Natural killer cell (primary cell): ENCODE measurements at regions not wholly inside any gene's neighbourhood (a gene's known extent, or its start where the extent isn't known, plus 50 kb on each side); places are given as distances from the start of the nearest gene placed in this dataset.

Source experiments
- ATAC-seq, 3 donors: fragments of 150-1000 bp in 2 of 3; fragments of 200-7000 bp in 1 of 3; cut with Tn5 transposase; 1 replicate in 1 of 3; 2 replicates in 2 of 3; pipeline ENCODE4 v1.10.0; 2021; ENCODE audit warnings: mild to moderate bottlenecking in 2 of 3, moderate library complexity in 2 of 3
- DNase-seq, 2 donors: peaks; one replicate each; pipeline versions ENCODE4 v3.0.0 to v3.0.0-alpha.2; 2013 to 2021; ENCODE audit warnings: mixed read lengths in 1 of 2
- H3K27ac ChIP-seq: one replicate; pipeline ENCODE4 v1.5.1; 2013; ENCODE audit warnings: mild to moderate bottlenecking, low read length
- H3K27me3 ChIP-seq: one replicate; pipeline ENCODE4 v1.6.1; 2013; ENCODE audit warnings: low read length; ENCODE audit not compliant: control insufficient read depth, insufficient read depth
- H3K36me3 ChIP-seq: one replicate; pipeline ENCODE4 v1.6.1; 2013; ENCODE audit warnings: low read length; ENCODE audit not compliant: control insufficient read depth, insufficient read depth
- H3K4me1 ChIP-seq: one replicate; pipeline ENCODE4 v1.6.1; 2013; ENCODE audit warnings: low read length; ENCODE audit not compliant: control insufficient read depth, insufficient read depth
- H3K4me3 ChIP-seq: one replicate; pipeline ENCODE4 v1.5.1; 2013; ENCODE audit warnings: low read length
- H3K9me3 ChIP-seq: one replicate; pipeline ENCODE4 v1.6.1; 2013; ENCODE audit warnings: low read length; ENCODE audit not compliant: control insufficient read depth, insufficient read depth
- H3K27ac Mint-ChIP-seq, 2 donors: one replicate each; pipeline ENCODE4 v1.8.0; 2022; ENCODE audit warnings: mild to moderate bottlenecking in 2 of 2, mixed read lengths in 2 of 2, moderate library complexity in 1 of 2
- H3K27me3 Mint-ChIP-seq, 2 donors: one replicate each; pipeline ENCODE4 v1.8.0; 2022; ENCODE audit warnings: low read depth in 2 of 2, mixed read lengths in 2 of 2
- H3K36me3 Mint-ChIP-seq: one replicate; pipeline ENCODE4 v1.8.0; 2022; ENCODE audit warnings: mixed read lengths
- H3K4me1 Mint-ChIP-seq, 2 donors: one replicate each; pipeline ENCODE4 v1.8.0; 2022; ENCODE audit warnings: mixed read lengths in 2 of 2
- H3K4me3 Mint-ChIP-seq: one replicate; pipeline ENCODE4 v1.8.0; 2022; ENCODE audit warnings: mild to moderate bottlenecking, moderate library complexity, mixed read lengths
- H3K9me3 Mint-ChIP-seq, 2 donors: one replicate each; pipeline ENCODE4 v1.8.0; 2022; ENCODE audit warnings: mixed read lengths in 2 of 2
- CTCF ChIP-seq: fragments of 200-600 bp; IDR thresholded peaks from one replicate; pipeline ENCODE4 v1.8.0; 2022; ENCODE audit warnings: antibody characterized with exemption
- WGBS: methylation state at CpG from one replicate; pipeline ENCODE4 v1.1.7; 2013; ENCODE audit warnings: missing lambda C conversion rate; ENCODE audit not compliant: insufficient coverage; 5-methylcytosine and 5-hydroxymethylcytosine counted together
- intact Hi-C: fragments of 100-400 bp; cut with micrococcal nuclease; formaldehyde crosslinking; loops from one replicate; pipeline ENCODE4 v1.14.2; 2022

- Mint-ChIP-seq H3K4me1 (peaks cover 19 to 24% of the 10 kb centered on the region in 2 donors), H3K36me3 (no peaks in the 10 kb centered on the region), H3K27ac (no peak overlapping the region), H3K9me3 (no peaks in the 10 kb centered on the region), H3K4me3 (no peak overlapping the region), H3K27me3 (peaks cover 0 to 5% of the 10 kb centered on the region in 2 donors)
- H3K27me3 ChIP-seq = no peaks in the 10 kb centered on the region
- H3K36me3 ChIP-seq = no peaks in the 10 kb centered on the region
- H3K4me3 ChIP-seq = no peak overlapping the region
- ATAC-seq (peak in 1 of 3 donors; percentile 65), DNase-seq (peak in 1 of 2 donors; percentile 20)
- TF ChIP-seq CTCF = no peak
- no peak overlapping the region for H3K27ac ChIP-seq
- H3K9me3 ChIP-seq = no peaks in the 10 kb centered on the region
- WGBS = 25% methylated on average over 5 of the region's 5 CpGs
- H3K4me1 ChIP-seq = peaks cover 17% of the 10 kb centered on the region
- intact Hi-C loops = no loop called here
These were observed 406.0 kb upstream of the PIK3R1 start for GRCh38 chr5:67809589-67809988.

GRCh38 chr5:67808340-67808739 is 407.2 kb upstream of the PIK3R1 start:
- H3K9me3 ChIP-seq = no peaks in the 10 kb centered on the region
- Mint-ChIP-seq H3K9me3 (no peaks in the 10 kb centered on the region), H3K4me1 (peaks cover 19 to 24% of the 10 kb centered on the region in 2 donors), H3K36me3 (no peaks in the 10 kb centered on the region), H3K4me3 (no peak overlapping the region), H3K27me3 (peaks cover 0 to 5% of the 10 kb centered on the region in 2 donors), H3K27ac (no peak overlapping the region)
- 70% methylated on average over 1 of the region's 2 CpGs for WGBS
- intact Hi-C loops = no loop called here
- H3K27ac ChIP-seq = no peak overlapping the region
- ATAC-seq (no peak), DNase-seq (no peak)
- H3K36me3 ChIP-seq = no peaks in the 10 kb centered on the region
- peaks cover 17% of the 10 kb centered on the region for H3K4me1 ChIP-seq
- H3K27me3 ChIP-seq = no peaks in the 10 kb centered on the region
- TF ChIP-seq CTCF = no peak
- H3K4me3 ChIP-seq = no peak overlapping the region

GRCh38 chr5:67807439-67807888 is 408.1 kb upstream of the PIK3R1 start:
- Mint-ChIP-seq H3K4me3 (no peak overlapping the region), H3K27ac (no peak overlapping the region), H3K27me3 (peaks cover 0 to 3% of the 10 kb centered on the region in 2 donors), H3K36me3 (no peaks in the 10 kb centered on the region), H3K9me3 (no peaks in the 10 kb centered on the region), H3K4me1 (peaks cover 19 to 28% of the 10 kb centered on the region in 2 donors)
- H3K36me3 ChIP-seq = no peaks in the 10 kb centered on the region
- no peaks in the 10 kb centered on the region for H3K27me3 ChIP-seq
- no peak overlapping the region for H3K27ac ChIP-seq
- peak in 1 of 2 donors; percentile 5 for DNase-seq
- H3K4me1 ChIP-seq = peaks cover 17% of the 10 kb centered on the region
- H3K9me3 ChIP-seq = no peaks in the 10 kb centered on the region
- peak; percentile 33 to 64 (median 60) for ATAC-seq
- H3K4me3 ChIP-seq = no peak overlapping the region
- intact Hi-C loops = no loop called here
- TF ChIP-seq CTCF = no peak
- 33% methylated on average over 1 of the region's 1 CpG for WGBS
